Duodenal mucosa (tissue), 2 donors: ENCODE measurements at regions not wholly inside any gene's neighbourhood (a gene's known extent, or its start where the extent isn't known, plus 50 kb on each side); places are given as distances from the start of the nearest gene placed in this dataset.

Source experiments
- H3K27ac ChIP-seq: one replicate; pipeline ENCODE4 v1.7.0; 2013; ENCODE audit warnings: low read depth, low read length
- H3K27me3 ChIP-seq, 2 donors: one replicate each; pipeline ENCODE4 v1.7.0; 2013; ENCODE audit warnings: low read length in 2 of 2, control low read depth in 1 of 2; ENCODE audit not compliant: insufficient read depth in 2 of 2, control insufficient read depth in 1 of 2
- H3K36me3 ChIP-seq, 2 donors: one replicate each; pipeline ENCODE4 v1.7.0; 2013; ENCODE audit warnings: low read length in 2 of 2, control low read depth in 1 of 2; ENCODE audit not compliant: insufficient read depth in 2 of 2, control insufficient read depth in 1 of 2
- H3K4me1 ChIP-seq, 2 donors: one replicate each; pipeline ENCODE4 v1.7.0; 2013; ENCODE audit warnings: low read length in 2 of 2, control low read depth in 1 of 2; ENCODE audit not compliant: insufficient read depth in 2 of 2, control insufficient read depth in 1 of 2
- H3K4me3 ChIP-seq, 2 donors: one replicate each; pipeline ENCODE4 v1.7.0; 2013; ENCODE audit warnings: low read length in 2 of 2, low read depth in 1 of 2
- H3K9ac ChIP-seq, 2 donors: one replicate each; pipeline ENCODE4 v1.7.0; 2013; ENCODE audit warnings: low read length in 2 of 2, low read depth in 1 of 2
- H3K9me3 ChIP-seq, 2 donors: one replicate each; pipeline ENCODE4 v1.7.0; 2013; ENCODE audit warnings: low read length in 2 of 2, control low read depth in 1 of 2; ENCODE audit not compliant: control insufficient read depth in 1 of 2

DNA sequence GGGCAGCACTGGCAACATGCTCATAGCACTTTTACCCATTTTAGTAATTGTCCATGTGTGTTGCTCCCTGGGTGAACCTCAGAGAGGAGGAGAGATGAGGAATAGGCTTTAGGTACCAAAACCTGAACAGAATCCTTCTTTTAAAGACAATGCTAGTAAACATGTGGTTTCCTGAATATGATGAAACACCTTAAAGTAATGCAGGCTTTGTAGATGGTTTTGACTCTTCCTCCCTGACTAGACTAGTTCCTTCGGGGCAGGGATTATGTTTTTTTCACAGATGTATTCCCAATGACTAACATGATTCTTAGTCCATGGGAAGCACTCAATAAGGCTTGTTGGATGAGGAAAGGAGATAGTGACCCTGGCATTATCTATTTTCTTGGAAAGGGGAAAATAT lies 367.6 kb upstream of the JAG1 start:
- peaks cover 5 to 20% of the 10 kb centered on the region in 2 donors for H3K4me1 ChIP-seq
- H3K9me3 ChIP-seq: no peaks in the 10 kb centered on the region
- H3K4me3 ChIP-seq: no peak overlapping the region
- H3K9ac ChIP-seq: no peak overlapping the region
- H3K27ac ChIP-seq: no peak overlapping the region
- no peaks in the 10 kb centered on the region for H3K36me3 ChIP-seq
- no peaks in the 10 kb centered on the region for H3K27me3 ChIP-seq

DNA sequence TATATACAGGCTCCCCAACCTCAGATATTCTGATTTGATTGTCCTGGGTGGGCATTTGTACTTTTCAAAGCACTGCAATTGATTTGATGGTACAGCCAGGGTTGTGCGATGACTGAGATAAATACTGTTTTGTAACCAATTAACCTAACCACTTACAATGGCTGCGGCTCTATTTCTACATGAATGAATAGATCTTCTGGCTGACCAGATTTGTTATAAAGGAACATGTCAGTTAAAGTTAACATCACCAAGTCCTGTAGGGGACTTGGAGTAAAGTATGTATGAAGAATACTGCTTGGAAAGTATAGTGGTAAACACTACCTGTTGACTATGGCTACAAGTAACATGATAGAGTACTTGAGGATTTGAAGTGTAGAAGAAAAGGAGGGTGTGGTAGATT lies 369.2 kb upstream of the JAG1 start:
- H3K9me3 ChIP-seq: no peaks in the 10 kb centered on the region
- no peak overlapping the region for H3K9ac ChIP-seq
- peaks cover 5 to 31% of the 10 kb centered on the region in 2 donors for H3K4me1 ChIP-seq
- no peaks in the 10 kb centered on the region for H3K27me3 ChIP-seq
- no peak overlapping the region for H3K27ac ChIP-seq
- no peak overlapping the region for H3K4me3 ChIP-seq
- H3K36me3 ChIP-seq: no peaks in the 10 kb centered on the region

DNA sequence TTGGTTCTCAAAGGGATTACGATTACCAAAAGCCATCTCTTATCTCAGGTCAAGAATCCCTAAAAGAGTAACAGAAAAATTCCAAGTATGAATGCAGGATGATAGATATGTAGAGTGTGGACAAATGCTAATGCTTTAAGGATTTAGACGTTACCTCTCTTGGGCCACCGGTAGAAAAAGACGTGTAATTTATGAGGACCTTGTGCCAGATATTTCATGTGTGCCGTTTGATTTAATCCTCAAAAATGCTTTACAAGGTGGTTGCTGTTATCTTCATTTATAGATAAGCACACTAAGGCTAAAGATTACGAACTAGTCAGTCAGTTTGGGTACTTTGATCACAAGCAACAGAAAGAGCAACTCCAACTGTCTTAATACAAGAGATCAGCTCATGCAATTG lies 370.8 kb upstream of the JAG1 start:
- Histone ChIP-seq H3K9me3 (no peaks in the 10 kb centered on the region), H3K4me1 (peaks cover 5 to 32% of the 10 kb centered on the region in 2 donors), H3K27me3 (no peaks in the 10 kb centered on the region), H3K9ac (no peak overlapping the region), H3K36me3 (no peaks in the 10 kb centered on the region), H3K4me3 (no peak overlapping the region), H3K27ac (no peak overlapping the region)

DNA sequence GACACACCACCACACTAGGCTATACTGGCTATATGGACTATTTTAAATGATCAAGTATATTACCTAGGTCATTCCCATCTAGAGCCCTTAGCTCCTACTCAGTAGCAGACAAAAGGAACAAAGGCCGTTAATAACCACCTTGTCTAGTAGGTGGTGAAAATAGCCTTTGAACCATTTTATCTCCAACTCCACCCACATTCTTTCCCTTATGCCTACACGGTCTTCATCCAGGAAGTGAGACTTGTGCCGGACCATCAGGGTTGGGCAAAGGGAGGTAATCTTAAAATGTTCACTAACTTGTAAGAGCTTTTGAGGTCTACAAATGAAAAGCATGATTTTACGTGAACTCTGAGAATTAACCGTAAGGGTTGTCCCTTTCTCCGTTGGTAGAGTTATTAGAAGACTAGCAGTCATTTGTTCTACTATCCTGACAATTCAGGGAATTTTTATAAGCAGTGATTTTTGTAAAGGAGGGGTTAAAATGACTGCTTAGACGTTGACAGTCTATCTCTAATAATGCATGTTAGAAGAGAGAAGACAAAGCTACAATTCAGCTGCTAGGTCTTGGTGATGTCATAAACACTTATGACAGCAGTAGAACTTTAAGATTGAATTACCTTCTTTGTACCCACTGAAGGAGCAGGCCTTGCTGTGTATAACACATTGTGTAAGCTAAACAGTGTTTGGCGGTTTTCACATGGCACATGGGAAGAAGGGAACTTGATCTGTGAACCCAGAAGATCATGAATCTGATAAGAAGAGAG lies 371.8 kb upstream of the JAG1 start:
- Histone ChIP-seq H3K4me3 (peak overlapping the region in 1 of 2 donors; percentile 1), H3K27ac (no peak overlapping the region), H3K36me3 (no peaks in the 10 kb centered on the region), H3K4me1 (peaks cover 5 to 32% of the 10 kb centered on the region in 2 donors), H3K9me3 (no peaks in the 10 kb centered on the region), H3K27me3 (no peaks in the 10 kb centered on the region), H3K9ac (no peak overlapping the region)

DNA sequence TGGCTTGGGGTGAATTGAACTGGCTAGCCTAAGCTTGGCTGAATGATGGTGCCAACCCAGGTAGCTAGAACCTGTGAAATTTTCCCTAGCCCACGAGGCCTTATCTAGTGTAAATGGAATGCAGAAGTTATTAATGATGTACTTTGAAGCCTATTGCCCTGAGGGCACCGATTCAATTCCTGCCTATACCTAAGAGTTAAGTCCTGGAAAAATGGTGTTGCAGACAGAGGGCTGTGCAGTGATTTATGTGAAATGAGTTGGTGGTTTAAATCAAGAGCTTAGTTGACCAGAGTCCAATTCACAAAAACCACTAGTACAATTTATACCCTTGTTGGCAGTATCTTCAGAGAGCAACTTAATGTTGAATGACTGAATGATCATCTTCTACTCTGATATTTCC lies 373.8 kb upstream of the JAG1 start:
- Histone ChIP-seq H3K4me3 (no peak overlapping the region), H3K27me3 (no peaks in the 10 kb centered on the region), H3K9me3 (no peaks in the 10 kb centered on the region), H3K4me1 (peaks cover 5 to 32% of the 10 kb centered on the region in 2 donors), H3K9ac (no peak overlapping the region), H3K27ac (no peak overlapping the region), H3K36me3 (no peaks in the 10 kb centered on the region)

DNA sequence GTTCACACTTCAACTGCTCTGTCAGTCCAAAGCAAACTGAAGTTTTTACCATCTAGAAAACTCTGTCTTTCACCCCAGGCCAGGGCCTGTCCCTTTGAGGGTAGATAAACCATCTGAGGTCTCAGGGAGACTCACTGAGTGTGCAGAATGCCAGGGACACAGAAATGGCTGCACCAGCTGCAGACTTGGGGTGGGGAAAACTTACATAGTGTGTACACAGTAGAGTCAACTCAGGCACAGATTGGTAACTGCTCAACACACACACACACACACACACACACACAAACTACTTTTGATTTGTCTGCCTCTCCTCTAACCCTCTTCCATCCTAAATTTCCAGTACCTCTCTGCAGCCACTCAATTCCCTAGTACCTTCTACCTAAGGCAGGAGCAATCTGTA lies 374.9 kb upstream of the JAG1 start:
- H3K36me3 ChIP-seq: no peaks in the 10 kb centered on the region
- H3K27me3 ChIP-seq: no peaks in the 10 kb centered on the region
- H3K9ac ChIP-seq: no peak overlapping the region
- no peak overlapping the region for H3K4me3 ChIP-seq
- peaks cover 5 to 32% of the 10 kb centered on the region in 2 donors for H3K4me1 ChIP-seq
- no peaks in the 10 kb centered on the region for H3K9me3 ChIP-seq
- no peak overlapping the region for H3K27ac ChIP-seq

DNA sequence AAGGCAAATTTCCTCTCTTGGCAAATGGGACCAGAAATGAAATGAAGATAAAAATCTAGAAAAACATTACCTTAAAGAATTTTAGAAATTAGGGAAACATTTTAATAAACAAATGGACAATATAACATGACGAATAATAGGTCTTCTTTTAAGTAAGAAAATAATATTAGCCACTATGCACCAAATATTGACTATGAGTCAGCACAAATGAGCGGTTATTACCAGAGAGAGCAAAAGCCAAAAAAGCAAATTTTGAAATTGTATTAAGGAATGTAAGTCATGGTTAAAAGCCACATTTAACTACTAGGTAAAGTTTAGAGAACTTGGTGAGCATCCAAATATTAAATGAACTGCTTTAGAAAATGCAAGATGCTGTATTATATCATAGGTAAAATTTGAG lies 376.6 kb upstream of the JAG1 start:
- H3K36me3 ChIP-seq: no peaks in the 10 kb centered on the region
- H3K27me3 ChIP-seq: no peaks in the 10 kb centered on the region
- H3K4me3 ChIP-seq: no peak overlapping the region
- H3K9ac ChIP-seq: no peak overlapping the region
- H3K9me3 ChIP-seq: no peaks in the 10 kb centered on the region
- no peak overlapping the region for H3K27ac ChIP-seq
- H3K4me1 ChIP-seq: peaks cover 5 to 19% of the 10 kb centered on the region in 2 donors

DNA sequence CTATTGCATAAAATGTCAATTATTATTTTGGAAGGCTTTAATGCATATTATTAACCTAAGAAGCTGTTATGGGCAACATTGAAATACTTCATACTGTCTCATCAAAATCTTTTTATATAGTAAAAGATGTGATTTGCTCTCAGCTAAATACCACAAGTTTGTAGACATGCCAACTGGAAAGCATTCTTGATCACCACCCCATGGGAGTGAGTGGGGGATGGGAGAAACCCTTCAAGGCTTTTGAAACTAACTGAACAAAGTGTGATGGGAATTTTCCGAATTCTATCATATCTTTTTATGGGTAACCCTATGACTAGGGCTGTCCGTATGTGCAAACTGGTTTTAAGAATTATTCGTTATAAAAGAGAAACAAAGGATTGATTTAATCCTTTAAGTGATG lies 377.3 kb upstream of the JAG1 start:
- peaks cover 0 to 13% of the 10 kb centered on the region in 2 donors for H3K4me1 ChIP-seq
- H3K27ac ChIP-seq: no peak overlapping the region
- H3K9me3 ChIP-seq: no peaks in the 10 kb centered on the region
- H3K36me3 ChIP-seq: no peaks in the 10 kb centered on the region
- no peak overlapping the region for H3K9ac ChIP-seq
- H3K27me3 ChIP-seq: no peaks in the 10 kb centered on the region
- H3K4me3 ChIP-seq: no peak overlapping the region

DNA sequence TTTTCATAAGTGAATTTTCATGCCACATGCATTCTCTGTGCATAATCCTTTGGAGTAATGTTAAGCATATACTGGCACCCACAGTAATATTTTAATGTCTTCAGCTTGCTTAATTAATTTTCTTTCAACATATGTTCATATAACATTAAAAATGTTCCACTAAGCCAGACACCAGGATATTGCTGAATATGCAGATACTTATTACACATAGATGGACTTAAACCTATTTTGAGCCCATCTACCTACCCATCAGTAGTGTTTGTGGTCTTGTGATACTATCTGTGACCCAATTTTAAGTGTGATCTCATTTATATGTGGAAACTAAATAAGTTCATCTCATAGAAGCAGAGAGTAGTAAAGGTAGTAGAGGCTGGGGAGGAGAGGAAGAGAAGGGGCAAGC lies 379.5 kb upstream of the JAG1 start:
- peaks cover 0 to 2% of the 10 kb centered on the region in 2 donors for H3K9me3 ChIP-seq
- H3K36me3 ChIP-seq: no peaks in the 10 kb centered on the region
- H3K27me3 ChIP-seq: no peaks in the 10 kb centered on the region
- H3K9ac ChIP-seq: no peak overlapping the region
- H3K4me1 ChIP-seq: no peaks in the 10 kb centered on the region
- no peak overlapping the region for H3K27ac ChIP-seq
- no peak overlapping the region for H3K4me3 ChIP-seq

DNA sequence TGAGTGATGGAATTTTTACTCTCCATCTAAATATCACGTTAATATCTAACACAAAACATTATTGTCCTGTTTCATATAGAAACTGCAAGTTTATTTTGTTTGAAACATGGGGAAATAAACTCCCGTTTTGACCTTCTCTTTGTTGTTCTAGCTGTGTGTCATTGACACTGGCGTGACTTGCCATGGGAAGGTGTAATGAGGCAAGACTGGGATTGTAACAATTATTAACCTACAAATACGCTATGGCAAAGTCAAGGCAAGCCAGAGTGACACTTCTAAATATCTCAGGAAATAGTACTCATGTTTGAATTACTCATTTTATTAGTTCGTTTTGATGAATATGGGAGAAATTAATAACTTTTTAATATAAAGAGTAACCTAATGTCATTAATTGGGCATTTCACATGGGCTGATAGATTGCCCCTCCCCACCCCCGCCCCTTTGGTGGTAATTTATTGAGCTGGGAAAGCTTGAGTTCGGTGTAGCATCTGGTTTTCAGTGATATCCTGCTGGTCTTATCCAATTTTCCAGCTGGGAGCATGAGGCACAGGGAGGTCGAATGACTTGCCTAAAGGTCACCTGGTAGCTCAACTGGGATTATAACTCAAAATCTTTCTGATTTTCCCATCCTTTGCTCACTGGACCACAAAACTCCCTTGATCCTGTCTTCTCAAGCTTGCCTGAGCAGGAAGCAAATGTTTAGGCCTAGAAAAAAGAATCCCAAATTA lies 380.6 kb upstream of the JAG1 start:
- no peak overlapping the region for H3K27ac ChIP-seq
- no peaks in the 10 kb centered on the region for H3K27me3 ChIP-seq
- peaks cover 0 to 4% of the 10 kb centered on the region in 2 donors for H3K9me3 ChIP-seq
- H3K4me3 ChIP-seq: no peak overlapping the region
- peaks cover 0 to under 1% of the 10 kb centered on the region in 2 donors for H3K4me1 ChIP-seq
- no peaks in the 10 kb centered on the region for H3K36me3 ChIP-seq
- no peak overlapping the region for H3K9ac ChIP-seq
